A549 (cell line): ENCODE measurements at regions not wholly inside any gene's neighbourhood (a gene's known extent, or its start where the extent isn't known, plus 50 kb on each side); places are given as distances from the start of the nearest gene placed in this dataset.

ENCODE experiments used
- BHLHE40 ChIP-seq: IDR thresholded peaks from 2 replicates; pipeline ENCODE4 v1.6.1; 2012; ENCODE audit warnings: low read depth, low read length, inconsistent platforms
- CEBPB ChIP-seq, 2 experiments: fragments of >200 bp in 1 of 2; sonication (Bioruptor Twin) in 1 of 2; formaldehyde crosslinking in 1 of 2; IDR thresholded peaks; 2 replicates each; pipeline ENCODE4 v1.6.1; 2012 to 2016
- CHD4 ChIP-seq: fragments of 200-600 bp; sonication (generic); IDR thresholded peaks from 2 replicates; pipeline ENCODE4 v1.6.1; 2016; ENCODE audit warnings: antibody characterized with exemption, mild to moderate bottlenecking, borderline replicate concordance
- CTCF ChIP-seq: fragments of >200 bp; sonication (Bioruptor Twin); formaldehyde crosslinking; IDR thresholded peaks from 3 replicates; pipeline ENCODE4 v1.5.1; 2016
- EP300 ChIP-seq, 2 experiments: fragments of >200 bp; sonication (Bioruptor Twin); formaldehyde crosslinking; IDR thresholded peaks; 2 replicates in 1 of 2; 3 replicates in 1 of 2; pipeline ENCODE4 v1.6.1; 2016 to 2017
- ESRRA ChIP-seq: fragments of 150-350 bp; IDR thresholded peaks from 2 replicates; pipeline ENCODE4 v1.6.1; 2014; ENCODE audit warnings: mild to moderate bottlenecking, low read length, borderline replicate concordance
- FOSL2 ChIP-seq, 2 experiments: fragments of 450-650 bp in 1 of 2; fragments of >200 bp in 1 of 2; sonication (Bioruptor Twin) in 1 of 2; formaldehyde crosslinking; IDR thresholded peaks; 2 replicates each; pipeline versions ENCODE4 v1.5.0 to v1.6.1; 2016 to 2020; ENCODE audit warnings: mild to moderate bottlenecking in 1 of 2, moderate library complexity in 1 of 2
- HMGXB4 ChIP-seq: fragments of 250-450 bp; sonication (Bioruptor Pico); IDR thresholded peaks from 2 replicates; pipeline ENCODE4 v1.5.0; 2021; ENCODE audit warnings: mild to moderate bottlenecking, moderate library complexity, borderline replicate concordance
- KDM5A ChIP-seq: fragments of 200-600 bp; sonication (generic); IDR thresholded peaks from 2 replicates; pipeline ENCODE4 v1.6.1; 2016; ENCODE audit warnings: antibody characterized with exemption, mild to moderate bottlenecking
- POLR2A ChIP-seq: IDR thresholded peaks from 2 replicates; pipeline ENCODE4 v1.6.1; 2012; ENCODE audit warnings: mild to moderate bottlenecking, low read length
- POLR2AphosphoS2 ChIP-seq: conservative IDR thresholded peaks from 2 replicates; pipeline ENCODE4 v1.6.1; 2012; ENCODE audit warnings: low read length, improper control_type of control experiment, inconsistent platforms
- RNF2 ChIP-seq: fragments of 200-600 bp; sonication (generic); IDR thresholded peaks from 2 replicates; pipeline ENCODE4 v1.6.1; 2016; ENCODE audit warnings: low read depth, mild to moderate bottlenecking, antibody characterized with exemption, moderate library complexity, borderline replicate concordance
- USF2 ChIP-seq: fragments of 450-650 bp; IDR thresholded peaks from 2 replicates; pipeline ENCODE4 v1.6.1; 2014; ENCODE audit warnings: antibody characterized with exemption
- ZFP36 ChIP-seq: fragments of 450-650 bp; IDR thresholded peaks from 2 replicates; pipeline ENCODE4 v1.6.1; 2014; ENCODE audit warnings: borderline replicate concordance; ENCODE audit not compliant: partially characterized antibody

GRCh38 chr5:58071566-58071965 is 388.3 kb downstream of the PLK2 start:
- TF ChIP-seq FOSL2 (IDR thresholded peaks at IDR 0.05) (no peak), FOSL2 (CRISPR knock-in tag; IDR thresholded peaks at IDR 0.05) (no peak), CHD4 (no peak), ESRRA (no peak), POLR2AphosphoS2 (no peak), CEBPB (IDR thresholded peaks at IDR 0.05) (no peak), BHLHE40 (no peak), EP300 (IDR thresholded peaks at IDR 0.05) (no peak), CTCF (no peak), RNF2 (no peak), POLR2A (no peak), HMGXB4 (CRISPR knock-in tag) (no peak), KDM5A (no peak), ZFP36 (no peak), USF2 (no peak)
